Caki2 (cell line): ENCODE measurements at regions not wholly inside any gene's neighbourhood (a gene's known extent, or its start where the extent isn't known, plus 50 kb on each side); places are given as distances from the start of the nearest gene placed in this dataset.

Source experiments
- DNase-seq: peaks from one replicate; pipeline ENCODE4 v3.0.0-alpha.2; 2015; ENCODE audit warnings: low read depth
- in situ Hi-C: cut with HindIII; loops from 2 replicates; pipeline ENCODE4 v1.10.0; 2016; ENCODE audit warnings: low sequenced_read_pairs, low pct_unique_long_range_greater_than_20kb, mixed read lengths

DNA sequence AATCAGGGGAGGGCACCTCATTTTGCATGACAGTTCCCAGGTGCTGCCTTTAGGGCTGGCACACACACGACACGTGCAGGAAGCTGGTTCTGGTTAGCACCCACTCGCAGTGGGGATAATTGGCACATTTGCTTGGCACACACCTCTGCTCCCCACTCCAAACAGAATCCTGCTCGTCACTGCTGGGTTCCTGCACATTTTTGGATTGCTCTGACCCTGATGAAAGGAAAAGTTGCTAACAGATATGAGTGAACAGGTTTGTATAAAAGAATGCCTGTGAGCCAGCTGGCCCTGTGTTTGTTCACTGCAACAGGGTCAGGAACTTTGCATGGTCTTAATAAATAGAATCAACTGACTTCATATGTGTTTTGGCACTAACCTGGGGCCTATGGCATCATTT lies 1500.4 kb downstream of the EFNB2 start:
- DNase-seq = no peak
- in situ Hi-C loops = no loop called here

DNA sequence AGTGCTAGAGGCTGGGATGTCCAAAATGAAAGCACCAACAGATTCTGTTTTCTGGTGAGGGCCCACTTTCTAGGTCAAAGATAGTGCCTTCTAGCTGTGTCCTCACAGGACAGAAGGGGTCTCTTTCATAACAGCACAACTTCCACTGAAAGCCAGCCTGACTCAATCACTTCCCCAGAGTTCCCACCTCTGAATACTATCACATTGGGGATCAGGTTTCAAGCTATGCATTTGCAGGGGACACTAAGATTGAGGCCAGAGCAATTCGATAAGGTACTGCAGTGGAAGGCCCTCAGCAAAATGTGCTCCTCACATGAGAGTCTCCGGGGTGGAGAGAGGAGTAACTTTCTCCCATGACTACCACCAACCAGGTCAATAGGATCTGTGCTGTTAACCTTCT lies 1501.5 kb downstream of the EFNB2 start:
- no peak for DNase-seq
- in situ Hi-C loops = no loop called here

DNA sequence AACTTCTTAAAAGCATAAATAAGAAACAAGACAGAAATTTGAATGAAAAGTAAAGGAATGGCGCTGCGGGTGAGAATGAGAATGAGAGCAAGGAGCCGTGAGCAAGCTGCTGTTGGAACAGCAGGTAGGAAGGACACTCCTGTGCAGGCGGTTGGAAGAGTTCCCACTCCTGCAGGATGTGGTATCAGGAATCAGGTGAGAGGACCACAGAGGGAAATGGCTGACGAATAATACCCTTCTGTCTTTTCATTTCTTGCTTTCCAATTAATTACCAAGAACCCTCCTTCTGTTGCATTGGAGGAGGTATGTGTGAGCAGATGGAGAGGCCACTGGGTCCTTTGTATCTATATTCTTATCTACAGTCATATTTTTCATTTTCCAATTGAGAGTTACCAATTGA lies 1504.2 kb downstream of the EFNB2 start:
- in situ Hi-C loops = no loop called here
- no peak for DNase-seq

DNA sequence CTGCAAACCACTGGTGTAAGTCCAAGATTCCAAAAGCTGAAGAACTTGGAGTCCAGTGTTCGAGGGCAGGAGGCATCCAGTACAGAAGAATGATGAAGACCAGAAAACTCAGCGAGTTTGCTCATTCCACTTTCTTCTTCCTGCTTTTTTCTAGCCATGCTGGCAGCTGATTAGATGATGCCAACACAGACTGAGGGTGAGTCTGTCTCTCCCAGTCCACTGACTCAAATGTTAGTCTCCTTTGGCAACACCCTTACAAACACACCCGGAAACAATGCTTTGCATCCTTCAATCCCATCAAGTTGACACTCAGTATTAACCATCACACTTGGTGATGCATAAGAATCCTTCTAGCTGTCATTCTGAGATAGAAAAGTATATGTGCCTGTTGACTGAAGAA lies 1504.6 kb downstream of the EFNB2 start:
- DNase-seq = no peak
- in situ Hi-C loops = no loop called here

DNA sequence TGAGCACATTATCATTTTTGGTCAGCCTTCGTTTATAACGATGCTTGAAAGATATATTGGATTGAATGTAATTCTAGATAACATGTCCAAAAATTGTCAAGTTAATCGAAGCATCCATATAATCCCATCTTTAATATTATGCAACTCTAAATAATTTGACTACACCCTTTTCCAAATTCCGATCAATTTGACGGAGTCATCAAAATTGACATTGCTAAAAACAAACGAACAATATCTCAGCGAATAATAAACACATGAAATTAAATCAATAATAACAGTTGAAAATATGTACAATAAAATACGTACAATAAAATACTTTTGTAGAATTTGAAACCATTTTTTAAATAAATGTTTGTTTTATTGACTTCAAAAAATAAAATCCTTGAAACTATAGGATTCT lies 1516.4 kb downstream of the EFNB2 start:
- in situ Hi-C loops = no loop called here
- DNase-seq = no peak

DNA sequence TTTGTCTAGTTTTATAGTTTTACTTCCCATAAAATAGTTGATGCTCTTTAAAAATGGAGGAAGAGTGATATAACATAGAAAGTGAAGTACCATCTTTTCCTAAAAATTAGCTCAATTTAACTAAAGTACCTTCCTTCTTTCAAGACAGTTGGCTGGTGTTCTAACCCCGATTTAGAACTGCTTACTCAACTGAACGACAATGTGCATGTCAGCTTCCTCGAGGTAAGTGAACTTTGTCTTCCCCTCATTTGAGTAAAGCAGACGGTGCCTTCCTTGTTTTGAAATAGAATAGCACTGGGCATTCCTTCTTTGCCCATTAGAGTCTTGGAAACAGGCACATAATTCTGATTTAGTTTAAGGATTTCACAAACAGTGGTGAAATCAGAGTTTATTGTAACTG lies 1519.2 kb downstream of the EFNB2 start:
- no peak for DNase-seq
- in situ Hi-C loops = no loop called here

DNA sequence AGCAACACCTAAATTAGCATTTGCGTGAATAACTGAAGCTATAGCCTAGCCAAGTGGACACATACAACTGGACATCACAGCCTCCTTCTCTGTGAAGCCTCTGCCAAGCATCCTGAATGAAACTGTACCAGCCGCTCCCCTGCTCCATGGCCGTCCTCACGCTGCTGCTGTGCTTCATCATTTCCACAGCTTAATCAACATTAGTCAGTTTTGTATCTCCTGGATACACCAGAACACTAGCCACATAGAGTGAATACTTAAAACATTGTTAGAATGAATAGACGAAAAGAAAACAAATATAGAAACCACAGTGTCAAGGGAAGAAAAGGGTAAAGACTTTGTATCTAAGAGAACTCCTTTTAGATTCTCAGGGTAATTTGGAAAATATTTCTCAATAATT lies 1526.9 kb downstream of the EFNB2 start:
- in situ Hi-C loops = no loop called here
- no peak for DNase-seq

DNA sequence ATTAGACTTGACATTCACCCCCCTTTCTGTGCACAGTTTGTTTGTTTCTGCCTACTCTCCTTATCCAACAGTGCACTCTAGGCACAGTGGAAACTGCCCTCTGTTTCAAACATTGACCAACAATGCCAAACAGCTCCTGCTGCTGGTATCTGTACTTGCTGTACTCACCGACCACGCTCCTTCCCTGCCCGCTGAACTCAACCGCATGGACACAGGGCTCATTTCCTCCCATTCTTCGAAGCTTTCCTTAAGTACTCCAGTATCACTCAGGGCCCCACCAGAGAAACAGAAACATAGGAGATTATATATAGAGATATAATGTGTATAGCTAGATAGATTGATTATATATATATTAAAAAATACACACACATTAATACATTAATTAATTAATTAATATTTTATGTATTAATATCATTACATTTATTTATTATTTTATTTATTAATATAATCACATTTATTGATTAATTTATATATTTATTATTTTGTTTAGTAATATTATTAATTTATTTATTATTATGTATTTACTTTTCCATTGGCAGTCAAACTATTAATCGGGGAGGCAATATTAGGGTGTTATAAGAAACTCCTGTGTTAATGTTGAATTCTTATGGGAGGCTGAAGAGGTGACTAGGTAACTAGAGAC lies 1528.2 kb downstream of the EFNB2 start:
- in situ Hi-C loops = no loop called here
- no peak for DNase-seq

DNA sequence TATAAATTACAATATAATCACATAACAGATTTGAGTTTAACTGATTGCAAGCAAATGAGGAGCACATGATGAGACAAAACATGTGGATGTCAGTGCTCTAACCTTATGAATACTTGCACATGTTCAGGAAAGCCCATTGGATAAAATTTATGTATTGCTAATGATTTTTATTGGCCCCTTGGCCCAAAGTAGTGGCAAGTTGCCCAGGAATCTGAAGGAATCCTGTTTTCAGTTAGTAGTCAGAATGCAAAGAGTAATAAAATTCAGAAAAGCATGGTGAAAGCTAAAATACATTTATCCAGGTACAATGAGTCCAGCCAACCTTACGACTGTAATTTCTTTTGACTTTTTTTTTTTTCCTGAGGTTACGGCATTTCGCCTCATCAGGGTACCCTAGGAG lies 1539.4 kb downstream of the EFNB2 start:
- DNase-seq = no peak
- in situ Hi-C loops = no loop called here

DNA sequence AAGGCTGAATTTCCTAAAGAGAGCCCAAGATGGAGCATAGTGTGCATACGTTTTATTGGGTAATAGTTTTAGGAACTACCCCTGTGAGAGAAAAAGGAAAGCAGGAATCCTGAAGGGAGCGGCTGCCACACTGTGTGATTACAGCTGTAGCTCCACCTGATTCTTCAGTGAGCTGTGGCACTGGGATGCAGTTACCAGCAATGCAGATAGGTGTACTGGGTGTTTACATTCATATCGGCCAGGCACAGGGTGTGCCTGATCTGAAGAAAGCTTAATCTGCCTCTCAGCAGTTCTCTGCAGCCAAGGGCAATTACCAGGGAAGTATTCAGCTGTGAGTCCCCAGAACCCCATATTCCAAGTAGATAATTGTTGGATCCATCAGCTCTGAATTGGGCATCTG lies 1541.8 kb downstream of the EFNB2 start:
- in situ Hi-C loops = no loop called here
- no peak for DNase-seq

DNA sequence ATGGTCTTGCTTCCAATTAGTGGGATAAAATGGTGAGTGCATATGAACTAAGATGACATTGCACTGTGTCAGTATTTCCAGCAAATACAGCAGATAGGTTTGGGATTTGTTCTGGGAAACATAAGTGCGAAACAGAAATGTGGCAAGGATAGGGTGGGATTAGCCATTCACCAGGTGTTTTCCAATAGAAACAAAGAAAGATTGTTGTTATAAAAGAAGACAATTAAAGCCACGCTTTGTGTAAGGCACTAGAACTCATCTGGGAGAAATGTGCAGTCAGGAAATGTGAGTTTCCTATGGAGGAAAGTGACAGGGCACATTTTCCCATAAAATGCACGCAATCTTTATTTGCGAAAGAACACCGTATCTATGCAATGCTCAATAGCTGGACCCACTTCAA lies 1547.8 kb downstream of the EFNB2 start:
- in situ Hi-C loops = no loop called here
- no peak for DNase-seq

DNA sequence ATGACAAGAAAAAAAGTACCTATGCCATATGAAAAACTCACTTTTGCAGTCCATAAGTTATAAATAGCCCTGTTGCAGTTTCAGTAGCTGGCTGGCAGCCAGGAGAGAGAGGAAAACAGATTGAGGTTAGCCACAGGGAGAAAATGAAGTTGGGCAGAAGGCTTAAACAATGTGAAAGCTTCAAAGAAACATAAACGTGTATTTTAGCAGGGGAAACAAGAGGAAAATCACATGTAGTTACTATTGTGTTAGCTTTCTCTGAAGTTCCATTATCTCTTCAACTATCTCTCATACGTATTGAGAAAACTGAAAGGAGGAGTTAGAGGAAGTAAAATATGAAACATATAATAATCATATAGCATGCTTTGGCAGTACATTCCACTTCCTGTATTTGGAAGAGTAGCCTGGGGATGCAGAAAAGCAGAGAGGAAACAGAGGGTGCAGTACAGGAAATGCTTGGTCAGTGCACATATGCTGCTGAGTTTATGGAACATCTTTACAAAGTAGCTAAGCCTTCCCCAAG lies 1551.1 kb downstream of the EFNB2 start:
- no peak for DNase-seq
- in situ Hi-C loops = no loop called here

DNA sequence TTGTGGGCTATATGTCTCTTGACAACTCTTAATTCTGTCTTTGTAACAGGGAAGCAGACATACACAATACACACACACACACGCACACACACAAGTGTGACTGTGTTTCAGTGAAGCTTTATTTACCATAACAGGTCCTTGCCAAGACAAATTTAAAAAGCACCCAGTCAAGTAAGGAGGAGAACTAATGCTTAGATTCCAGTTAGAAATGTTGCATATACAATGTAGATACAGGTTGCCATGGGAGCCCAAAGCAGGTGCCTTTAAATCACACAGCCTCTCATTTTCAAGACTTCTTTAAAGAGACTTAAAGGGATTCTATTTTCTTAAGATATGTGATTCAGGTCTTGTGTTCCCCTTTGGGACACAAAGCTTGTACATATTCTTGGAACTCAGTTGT lies 1551.9 kb downstream of the EFNB2 start:
- no peak for DNase-seq
- in situ Hi-C loops = no loop called here

DNA sequence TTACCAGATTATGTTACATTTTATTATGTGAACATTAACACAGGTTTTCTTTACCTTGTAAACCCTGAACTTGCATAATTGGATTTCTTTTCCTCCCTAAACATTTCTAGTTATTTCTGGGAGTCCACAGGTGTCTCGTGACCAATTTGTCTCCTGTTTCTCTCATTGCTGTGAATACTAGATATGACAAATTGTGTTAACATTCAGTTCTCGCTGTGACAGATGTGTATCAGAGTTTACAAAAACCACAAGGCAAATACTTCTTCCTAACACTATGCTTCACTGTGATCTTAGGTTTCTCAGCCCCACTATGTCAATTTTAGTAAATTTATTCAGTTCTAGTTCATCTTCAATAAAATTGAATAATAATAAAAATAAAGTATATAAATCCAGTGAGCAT lies 1554.9 kb downstream of the EFNB2 start:
- in situ Hi-C loops = no loop called here
- DNase-seq = no peak

DNA sequence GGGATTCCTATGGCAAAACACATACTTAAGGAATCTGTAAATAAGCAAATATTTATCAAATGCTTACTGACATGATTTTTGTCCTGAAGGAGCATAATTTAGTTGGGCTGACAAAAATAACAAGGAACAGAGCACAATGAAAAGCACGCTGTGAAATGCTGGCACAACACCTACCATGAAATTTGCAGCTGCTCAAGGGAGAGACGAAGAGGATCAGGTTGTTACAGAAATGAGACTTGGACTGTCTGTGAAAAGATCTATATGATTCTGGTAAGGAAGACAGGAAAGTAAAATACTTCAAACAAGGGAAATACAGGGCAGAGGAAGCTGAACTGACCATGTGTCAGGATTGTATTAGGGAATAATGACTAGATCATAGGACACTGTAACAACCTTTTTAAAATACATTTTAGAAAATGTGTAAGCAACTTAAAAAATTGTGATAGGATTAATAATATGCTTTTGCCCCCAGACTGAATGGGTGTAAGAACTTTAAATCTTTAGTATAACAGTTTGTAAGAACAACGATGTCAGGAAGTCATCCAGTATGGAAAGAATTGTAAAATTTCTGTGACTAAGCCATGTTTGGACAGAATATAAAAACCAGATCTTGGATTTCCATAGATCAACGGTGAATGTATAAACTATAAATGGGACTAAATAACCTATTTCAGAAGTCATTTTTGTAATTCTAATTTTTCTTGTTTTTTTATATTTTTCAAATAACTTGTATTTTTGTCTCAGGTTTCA lies 1556.0 kb downstream of the EFNB2 start:
- in situ Hi-C loops = no loop called here
- no peak for DNase-seq

DNA sequence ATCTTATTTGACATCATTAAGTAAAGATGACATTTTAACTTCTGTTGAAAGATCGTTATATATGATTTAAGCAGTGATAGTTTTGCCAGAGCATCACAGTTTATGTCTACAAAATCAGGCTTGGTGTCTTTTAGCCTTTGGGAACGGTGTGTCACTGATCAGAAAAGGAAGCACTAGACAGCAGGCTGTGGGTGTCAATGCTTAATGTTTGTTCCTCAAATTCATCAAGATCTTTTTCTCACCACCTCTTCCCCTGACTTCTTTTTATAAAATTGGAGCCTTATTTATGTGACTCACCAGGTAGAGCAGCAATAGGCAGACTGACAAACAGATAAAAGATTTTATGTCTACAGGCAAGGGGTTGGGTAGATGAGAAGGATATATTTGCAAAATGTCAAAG lies 1558.5 kb downstream of the EFNB2 start:
- DNase-seq = no peak
- in situ Hi-C loops = no loop called here

DNA sequence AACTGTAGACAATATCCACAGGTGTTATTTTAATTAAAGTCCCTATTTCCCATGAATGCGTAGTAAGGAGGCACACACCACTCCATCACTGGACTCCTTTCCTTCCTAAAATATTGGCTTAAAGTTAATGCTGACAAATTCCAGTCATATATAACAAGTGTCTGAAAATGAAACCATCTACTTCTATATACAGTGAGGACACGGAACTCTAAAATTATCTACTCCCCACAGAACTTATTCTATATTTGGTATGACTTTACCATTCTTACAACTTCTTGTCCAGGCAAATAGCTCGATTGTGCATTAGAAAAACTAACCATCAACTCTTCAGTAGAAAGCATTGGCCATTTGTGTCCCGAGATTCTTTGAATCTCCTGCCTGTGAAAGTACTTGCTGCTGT lies 1560.2 kb downstream of the EFNB2 start:
- in situ Hi-C loops = no loop called here
- no peak for DNase-seq

DNA sequence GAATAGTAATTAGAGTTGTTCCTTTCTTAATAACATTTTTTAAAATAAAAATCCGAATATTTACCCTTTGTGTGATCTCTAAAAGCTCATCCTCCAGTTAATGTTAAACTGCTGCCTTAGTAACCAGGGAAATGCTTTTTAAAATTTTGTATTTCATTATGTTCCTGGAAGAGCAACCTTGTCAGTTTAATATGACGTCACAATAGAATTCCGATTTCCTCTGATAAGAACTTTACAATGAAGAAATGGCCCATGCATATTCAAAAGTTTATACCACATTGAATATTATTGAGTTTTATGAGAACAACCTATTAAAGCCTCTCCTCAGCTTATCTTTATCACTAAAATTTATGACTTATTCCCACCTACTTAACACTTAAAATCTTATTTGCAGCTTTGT lies 1566.6 kb downstream of the EFNB2 start:
- in situ Hi-C loops = no loop called here
- DNase-seq = no peak

DNA sequence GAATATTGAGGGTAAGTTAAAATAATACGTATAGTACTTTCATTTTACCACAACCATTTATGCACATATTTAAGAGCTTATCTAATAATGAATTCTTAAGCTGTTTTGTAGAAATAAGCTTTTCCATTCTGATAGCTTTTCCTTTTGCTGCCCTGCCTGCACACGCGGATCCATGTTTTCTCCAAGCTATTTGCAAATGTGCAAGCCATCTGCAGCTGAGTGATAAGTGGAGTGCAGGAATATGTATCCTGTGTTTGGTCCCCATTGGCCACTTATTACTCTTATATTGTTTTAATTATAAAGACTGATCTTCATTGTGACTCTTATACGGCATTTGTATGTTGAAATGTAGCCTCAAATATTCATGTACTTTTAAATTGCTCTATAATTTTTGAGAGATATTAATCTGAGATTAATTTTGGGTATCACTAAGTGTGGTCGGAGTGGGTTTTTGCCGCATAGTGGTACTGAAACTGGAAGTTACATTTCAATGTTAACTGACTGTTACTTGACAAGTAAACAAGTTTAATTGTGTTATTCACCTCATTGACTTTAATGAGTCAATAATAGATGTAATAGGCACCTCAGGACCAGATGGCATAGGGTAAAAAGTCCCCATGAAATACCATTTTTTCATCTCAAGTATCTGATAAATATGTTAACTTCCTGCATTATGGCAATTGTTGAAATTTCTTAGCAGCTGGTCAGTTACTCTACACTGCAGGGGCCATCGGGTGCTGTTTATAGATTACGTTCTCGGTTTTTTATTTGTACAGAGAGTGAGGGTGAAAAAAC lies 1567.4 kb downstream of the EFNB2 start:
- in situ Hi-C loops = no loop called here
- DNase-seq = no peak
